Panc1 (cell line): ENCODE measurements at regions not wholly inside any gene's neighbourhood (a gene's known extent, or its start where the extent isn't known, plus 50 kb on each side); places are given as distances from the start of the nearest gene placed in this dataset.

Experiments
- ATAC-seq: fragments of 200-7000 bp; cut with Tn5 transposase; 2 replicates; pipeline ENCODE4 v1.9.1; 2020; ENCODE audit warnings: mild to moderate bottlenecking, moderate library complexity
- BruUV-seq: library from RNA; stranded (reverse); fragments of 400-500 nt; replicated peaks from 2 replicates; lab custom pipeline; 2021; lab: Mats Ljungman, UMichigan
- CTCF ChIA-PET: fragments of 300-600 bp; sonication (Branson Sonifier 250); formaldehyde crosslinking; loops from one replicate; lab custom pipeline; 2022; ENCODE audit warnings: antibody characterized with exemption; lab: Charles Lee
- POLR2A ChIA-PET: fragments of 300-600 bp; sonication (Branson Sonifier 250); formaldehyde crosslinking; loops from one replicate; lab custom pipeline; 2022; ENCODE audit warnings: antibody characterized with exemption; lab: Charles Lee
- DNase-seq: peaks from one replicate; pipeline ENCODE4 v3.0.0-alpha.2; 2010; ENCODE audit warnings: low read depth, low spot score
- H3K27ac ChIP-seq: 2 replicates; pipeline ENCODE4 v1.5.1; 2011; ENCODE audit warnings: mild to moderate bottlenecking, low read length, inconsistent platforms
- H3K27me3 ChIP-seq: fragments of 200-500 bp; sonication (Bioruptor generic); 2 replicates; pipeline ENCODE4 v1.6.0; 2014; ENCODE audit warnings: low read length, inconsistent platforms; ENCODE audit not compliant: control insufficient read depth, insufficient read depth
- H3K36me3 ChIP-seq: fragments of 200-500 bp; sonication (Bioruptor generic); 2 replicates; pipeline ENCODE4 v1.5.1; 2014; ENCODE audit warnings: inconsistent platforms, mild to moderate bottlenecking, low read length, moderate library complexity; ENCODE audit not compliant: control insufficient read depth, insufficient read depth
- H3K4me1 ChIP-seq: 2 replicates; pipeline ENCODE4 v1.5.1; 2011; ENCODE audit warnings: inconsistent platforms, mild to moderate bottlenecking, low read length, moderate library complexity; ENCODE audit not compliant: control insufficient read depth, insufficient read depth
- H3K4me3 ChIP-seq, 2 experiments: 2 replicates each; pipeline ENCODE4 v1.5.1; 2011 to 2012; ENCODE audit warnings: low read depth in 2 of 2, low read length in 2 of 2, mild to moderate bottlenecking in 2 of 2, inconsistent platforms in 1 of 2, moderate library complexity in 1 of 2
- H3K9me3 ChIP-seq: fragments of 200-500 bp; sonication (Bioruptor generic); 2 replicates; pipeline ENCODE4 v1.5.1; 2014; ENCODE audit warnings: low read depth, mild to moderate bottlenecking, inconsistent platforms, low read length, moderate library complexity; ENCODE audit not compliant: control insufficient read depth, insufficient read depth
- CTCF ChIP-seq: fragments of 450-650 bp; IDR thresholded peaks from 2 replicates; pipeline ENCODE4 v1.5.1; 2017; ENCODE audit warnings: mild to moderate bottlenecking
- POLR2AphosphoS5 ChIP-seq: IDR thresholded peaks from 2 replicates; pipeline ENCODE4 v1.6.1; 2012; ENCODE audit warnings: mild to moderate bottlenecking, low read depth, low read length, moderate library complexity
- REST ChIP-seq, 2 experiments: IDR thresholded peaks; 2 replicates each; pipeline ENCODE4 v1.6.1; 2011 to 2012; ENCODE audit warnings: low read depth in 2 of 2, control low read depth in 1 of 2, low read length in 1 of 2, mild to moderate bottlenecking in 1 of 2, moderate library complexity in 1 of 2; ENCODE audit not compliant: insufficient read depth in 1 of 2
- SIN3A ChIP-seq: IDR thresholded peaks from 2 replicates; pipeline ENCODE4 v1.6.1; 2012; ENCODE audit warnings: low read depth, mild to moderate bottlenecking, low read length, moderate library complexity, borderline replicate concordance; ENCODE audit not compliant: insufficient read depth
- TCF7L2 ChIP-seq: IDR thresholded peaks from 2 replicates; pipeline ENCODE4 v1.6.1; 2011; ENCODE audit warnings: mild to moderate bottlenecking, low read depth, low read length, inconsistent platforms
- in situ Hi-C: cut with HindIII; loops from 2 replicates; pipeline ENCODE4 v1.10.0; 2016; ENCODE audit warnings: low sequenced_read_pairs, low pct_unique_long_range_greater_than_20kb
- intact Hi-C: fragments of 100-400 bp; cut with micrococcal nuclease; formaldehyde crosslinking; loops from one replicate; pipeline ENCODE4 v1.10.0; 2022; ENCODE audit not compliant: unreplicated experiment

GRCh38 chr10:52627279-52627678 is 145.3 kb downstream of the MBL2 start:
- ATAC-seq (no peak), DNase-seq (no peak)
- no peak for TF ChIP-seq TCF7L2
- no peak for TF ChIP-seq REST (IDR thresholded peaks at IDR 0.05; ENCODE audit: insufficient read depth in 1 of 2, low read depth in 2 of 2, low read length in 1 of 2)
- TF ChIP-seq SIN3A, result no peak
- no peak for TF ChIP-seq CTCF
- TF ChIP-seq POLR2AphosphoS5, result no peak
- no peaks in the 10 kb centered on the region for H3K27me3 ChIP-seq
- H3K4me1 ChIP-seq, result no peaks in the 10 kb centered on the region
- H3K4me3 ChIP-seq, result no peak overlapping the region
- no TSS peak for BruUV-seq
- CTCF ChIA-PET, result interaction anchor here (0.5 kb wide), 1 partner anchor 204 kb away, joined by 6 read pairs; no protein-coding TSS in a partner anchor
- no peaks in the 10 kb centered on the region for H3K36me3 ChIP-seq
- intact Hi-C loops (no loop called here), in situ Hi-C loops (no loop called here)
- POLR2A ChIA-PET, result no interaction called here
- H3K9me3 ChIP-seq, result no peaks in the 10 kb centered on the region
- H3K27ac ChIP-seq, result no peak overlapping the region

GRCh38 chr10:52631146-52631545 is 141.4 kb downstream of the MBL2 start:
- ATAC-seq (no peak), DNase-seq (no peak)
- no peak overlapping the region for H3K27ac ChIP-seq
- no TSS peak for BruUV-seq
- H3K4me3 ChIP-seq, result no peak overlapping the region
- H3K27me3 ChIP-seq, result no peaks in the 10 kb centered on the region
- intact Hi-C loops (no loop called here), in situ Hi-C loops (no loop called here)
- ChIA-PET POLR2A (no interaction called here), CTCF (no interaction called here)
- H3K36me3 ChIP-seq, result no peaks in the 10 kb centered on the region
- H3K9me3 ChIP-seq, result no peaks in the 10 kb centered on the region
- H3K4me1 ChIP-seq, result no peaks in the 10 kb centered on the region
- TF ChIP-seq REST (IDR thresholded peaks at IDR 0.05; ENCODE audit: insufficient read depth in 1 of 2, low read depth in 2 of 2, low read length in 1 of 2) (no peak), POLR2AphosphoS5 (no peak), CTCF (no peak), SIN3A (no peak), TCF7L2 (no peak)
